DOHH2 (cell line): ENCODE measurements at regions not wholly inside any gene's neighbourhood (a gene's known extent, or its start where the extent isn't known, plus 50 kb on each side); places are given as distances from the start of the nearest gene placed in this dataset.
"Not testable (repeated sequence)": the region's sequence is repeated elsewhere in the genome, so short reads cannot be mapped to it uniquely, and the experiment has no call there.

Experiments
- H3F3A ChIP-seq: fragments of 200-600 bp; sonication (generic), shearing (Covaris generic); 2 replicates; pipeline ENCODE4 v1.6.0; 2016; ENCODE audit warnings: antibody characterized with exemption, mild to moderate bottlenecking; ENCODE audit not compliant: control insufficient read depth, insufficient read depth
- H3K27ac ChIP-seq: fragments of 200-600 bp; sonication (generic); 2 replicates; pipeline ENCODE4 v1.5.1; 2014; ENCODE audit warnings: low read depth, mild to moderate bottlenecking, low read length, moderate library complexity
- H3K27me3 ChIP-seq: fragments of 200-600 bp; sonication (generic); 2 replicates; pipeline ENCODE4 v1.6.1; 2014; ENCODE audit warnings: mild to moderate bottlenecking, low read length, mixed read lengths; ENCODE audit not compliant: control insufficient read depth
- H3K36me3 ChIP-seq: fragments of 200-600 bp; sonication (generic); 2 replicates; pipeline ENCODE4 v1.6.1; 2014; ENCODE audit warnings: mild to moderate bottlenecking, low read length, moderate library complexity, mixed read lengths; ENCODE audit not compliant: control insufficient read depth
- H3K4me1 ChIP-seq: fragments of 200-600 bp; sonication (generic); 2 replicates; pipeline ENCODE4 v1.6.1; 2014; ENCODE audit warnings: mild to moderate bottlenecking, low read length, mixed read lengths; ENCODE audit not compliant: control insufficient read depth
- H3K4me2 ChIP-seq: fragments of 200-600 bp; sonication (generic); 2 replicates; pipeline ENCODE4 v1.6.0; 2014; ENCODE audit warnings: mild to moderate bottlenecking, low read length, moderate library complexity
- H3K4me3 ChIP-seq: fragments of 200-600 bp; sonication (generic); 2 replicates; pipeline ENCODE4 v1.5.1; 2014; ENCODE audit warnings: mild to moderate bottlenecking, low read length, mixed read lengths
- H3K79me2 ChIP-seq: fragments of 200-600 bp; sonication (generic); 2 replicates; pipeline ENCODE4 v1.6.1; 2014; ENCODE audit warnings: mild to moderate bottlenecking, low read length, mixed read lengths; ENCODE audit not compliant: control insufficient read depth
- H3K9me2 ChIP-seq: fragments of 200-600 bp; sonication (generic); replicated peaks from 2 replicates; pipeline ENCODE4 v1.6.1; 2014; ENCODE audit warnings: mild to moderate bottlenecking, low read length, mixed read lengths; ENCODE audit not compliant: control insufficient read depth
- H3K9me3 ChIP-seq: fragments of 200-600 bp; sonication (generic); 2 replicates; pipeline ENCODE4 v1.6.1; 2014; ENCODE audit warnings: antibody characterized with exemption, low read length, mixed read lengths; ENCODE audit not compliant: control insufficient read depth, insufficient read depth
- H4K20me1 ChIP-seq: fragments of 200-600 bp; sonication (generic); 2 replicates; pipeline ENCODE4 v1.6.0; 2014; ENCODE audit warnings: low read depth, mild to moderate bottlenecking, antibody characterized with exemption, low read length, moderate library complexity; ENCODE audit not compliant: control insufficient read depth, insufficient read depth
- EZH2phosphoT487 ChIP-seq: fragments of 200-600 bp; sonication (generic); IDR thresholded peaks from 2 replicates; pipeline ENCODE4 v1.6.1; 2017; ENCODE audit warnings: borderline replicate concordance, mild to moderate bottlenecking, antibody characterized with exemption, low read length, moderate library complexity, mixed read lengths
- TF ChIP-seq, protein P1 (sequence below): fragments of 200-600 bp; sonication (generic); IDR thresholded peaks from one replicate; pipeline ENCODE4 v1.5.1; 2014; ENCODE audit warnings: antibody characterized with exemption, mild to moderate bottlenecking, low read depth, low read length; ENCODE audit not compliant: poor library complexity, severe bottlenecking

DNA sequence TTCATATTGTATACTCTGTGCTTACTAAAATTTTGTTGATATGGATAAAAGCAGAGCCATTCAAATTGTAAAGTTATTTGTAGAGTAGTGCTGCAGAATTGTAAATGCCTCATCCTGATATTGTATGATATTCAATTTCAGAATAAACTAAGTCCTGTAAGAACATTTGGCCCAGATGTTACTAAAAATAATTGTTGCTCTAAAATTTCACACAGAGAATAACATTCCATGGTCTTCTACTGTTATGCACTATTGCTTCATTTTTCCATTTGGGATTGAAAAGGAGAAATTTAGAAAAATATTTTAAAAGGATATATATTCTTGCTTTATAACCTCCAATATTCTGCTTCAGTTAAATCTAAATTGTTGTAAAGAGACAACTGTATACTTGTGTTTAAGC lies 195.6 kb downstream of the LARP7 start:
- no peaks in the 10 kb centered on the region for H3K9me3 ChIP-seq
- H3K27ac ChIP-seq, result no peak overlapping the region
- no peaks in the 10 kb centered on the region for H3K79me2 ChIP-seq
- no peaks in the 10 kb centered on the region for H3F3A ChIP-seq
- H3K4me2 ChIP-seq, result no peak overlapping the region
- H3K4me1 ChIP-seq, result no peaks in the 10 kb centered on the region
- no peak overlapping the region for H3K4me3 ChIP-seq
- no peaks in the 10 kb centered on the region for H3K36me3 ChIP-seq
- H4K20me1 ChIP-seq, result no peaks in the 10 kb centered on the region
- H3K9me2 ChIP-seq, result no peaks in the 10 kb centered on the region
- no peak for TF ChIP-seq EZH2phosphoT487
- TF ChIP-seq, protein P1, sequence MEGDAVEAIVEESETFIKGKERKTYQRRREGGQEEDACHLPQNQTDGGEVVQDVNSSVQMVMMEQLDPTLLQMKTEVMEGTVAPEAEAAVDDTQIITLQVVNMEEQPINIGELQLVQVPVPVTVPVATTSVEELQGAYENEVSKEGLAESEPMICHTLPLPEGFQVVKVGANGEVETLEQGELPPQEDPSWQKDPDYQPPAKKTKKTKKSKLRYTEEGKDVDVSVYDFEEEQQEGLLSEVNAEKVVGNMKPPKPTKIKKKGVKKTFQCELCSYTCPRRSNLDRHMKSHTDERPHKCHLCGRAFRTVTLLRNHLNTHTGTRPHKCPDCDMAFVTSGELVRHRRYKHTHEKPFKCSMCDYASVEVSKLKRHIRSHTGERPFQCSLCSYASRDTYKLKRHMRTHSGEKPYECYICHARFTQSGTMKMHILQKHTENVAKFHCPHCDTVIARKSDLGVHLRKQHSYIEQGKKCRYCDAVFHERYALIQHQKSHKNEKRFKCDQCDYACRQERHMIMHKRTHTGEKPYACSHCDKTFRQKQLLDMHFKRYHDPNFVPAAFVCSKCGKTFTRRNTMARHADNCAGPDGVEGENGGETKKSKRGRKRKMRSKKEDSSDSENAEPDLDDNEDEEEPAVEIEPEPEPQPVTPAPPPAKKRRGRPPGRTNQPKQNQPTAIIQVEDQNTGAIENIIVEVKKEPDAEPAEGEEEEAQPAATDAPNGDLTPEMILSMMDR, result no peak
- no peaks in the 10 kb centered on the region for H3K27me3 ChIP-seq

DNA sequence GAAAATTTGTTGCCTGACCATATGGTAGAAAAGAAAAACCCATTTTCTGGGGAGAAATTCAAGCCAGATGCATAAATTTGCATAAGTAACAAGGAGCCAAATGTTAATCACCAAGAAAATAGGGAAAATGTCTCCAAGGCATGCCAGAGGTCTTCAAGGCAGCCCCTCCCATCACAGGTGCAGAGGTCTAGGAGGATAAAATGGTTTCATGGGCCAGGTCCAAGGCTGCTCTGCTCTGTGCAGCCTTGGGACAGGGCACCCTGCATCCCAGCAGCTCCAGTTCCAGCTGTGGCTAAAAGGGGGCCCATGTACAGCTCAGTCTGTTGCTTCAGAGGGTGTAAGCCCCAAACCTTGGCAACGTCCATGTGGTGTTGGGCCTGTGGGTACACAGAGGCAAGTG lies 200.0 kb downstream of the LARP7 start:
- no peaks in the 10 kb centered on the region for H3K79me2 ChIP-seq
- H3K9me3 ChIP-seq, result no peaks in the 10 kb centered on the region
- H3F3A ChIP-seq, result no peaks in the 10 kb centered on the region

DNA sequence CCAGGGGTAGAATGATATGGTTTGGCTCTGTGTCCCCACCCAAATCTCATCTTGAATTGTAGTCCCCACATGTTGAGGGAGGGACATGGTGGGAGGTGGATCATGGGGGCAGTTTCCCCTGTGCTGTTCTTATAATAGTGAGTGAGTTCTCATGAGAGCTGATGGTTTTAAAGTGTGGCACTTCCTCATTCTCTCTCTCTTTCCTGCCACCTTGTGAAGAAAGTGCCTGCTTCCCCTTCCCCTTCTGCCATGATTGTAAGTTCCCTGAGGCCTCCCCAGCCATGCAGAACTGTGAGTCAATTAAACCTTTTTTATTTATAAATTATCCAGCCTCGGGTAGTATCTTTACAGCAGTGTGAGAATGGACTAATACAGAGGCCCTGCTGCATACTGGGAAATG lies 201.1 kb downstream of the LARP7 start:
- H3K79me2 ChIP-seq, H3F3A ChIP-seq, H3K36me3 ChIP-seq, H3K9me2 ChIP-seq, H3K4me1 ChIP-seq, H3K4me3 ChIP-seq, H3K27ac ChIP-seq, H3K27me3 ChIP-seq, H3K9me3 ChIP-seq, H3K4me2 ChIP-seq, H4K20me1 ChIP-seq: not testable (repeated sequence)

More for the DNA sequence above, 200.0 kb downstream of the LARP7 start:
- Histone ChIP-seq H3K9me2 (no peaks in the 10 kb centered on the region), H3K4me2 (no peak overlapping the region), H3K4me1 (no peaks in the 10 kb centered on the region), H3K27me3 (no peaks in the 10 kb centered on the region), H3K36me3 (no peaks in the 10 kb centered on the region), H3K4me3 (no peak overlapping the region), H4K20me1 (no peaks in the 10 kb centered on the region), H3K27ac (no peak overlapping the region)
- TF ChIP-seq EZH2phosphoT487, result no peak
- TF ChIP-seq, protein P1, result no peak

DNA sequence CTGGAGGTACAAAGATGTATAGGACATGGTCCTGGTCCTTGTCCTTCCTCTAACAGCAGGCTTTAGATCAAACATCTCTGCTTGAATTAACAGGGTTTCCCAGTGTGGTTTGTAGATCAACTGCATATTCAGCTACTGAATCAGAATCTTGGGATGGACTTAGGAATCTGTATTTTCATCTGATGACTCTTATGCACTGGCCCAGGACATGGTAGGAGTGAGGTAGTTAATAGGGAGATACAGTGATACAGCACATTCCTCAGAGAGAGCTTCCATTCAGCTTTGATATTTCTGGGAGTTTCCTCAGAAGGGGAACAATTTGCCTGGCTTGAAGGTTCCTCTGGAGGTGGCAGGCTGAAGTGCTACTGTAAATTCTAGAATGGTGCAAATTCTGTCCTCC lies 203.1 kb downstream of the LARP7 start:
- Histone ChIP-seq H3K36me3 (no peaks in the 10 kb centered on the region), H3K9me3 (no peaks in the 10 kb centered on the region), H3K4me3 (no peak overlapping the region), H3K4me1 (no peaks in the 10 kb centered on the region), H3K4me2 (no peak overlapping the region), H3F3A (no peaks in the 10 kb centered on the region), H3K79me2 (no peaks in the 10 kb centered on the region), H4K20me1 (no peaks in the 10 kb centered on the region), H3K27me3 (no peaks in the 10 kb centered on the region), H3K27ac (no peak overlapping the region), H3K9me2 (no peaks in the 10 kb centered on the region)
- TF ChIP-seq, protein P1, result no peak
- no peak for TF ChIP-seq EZH2phosphoT487
